HepG2 (cell line): ENCODE measurements at regions not wholly inside any gene's neighbourhood (a gene's known extent, or its start where the extent isn't known, plus 50 kb on each side); places are given as distances from the start of the nearest gene placed in this dataset.

Experiments
- ATAC-seq: fragments of 200-7000 bp; cut with Tn5 transposase; 3 replicates; pipeline ENCODE4 v1.9.1; 2020; ENCODE audit warnings: mild to moderate bottlenecking, moderate library complexity
- BruUV-seq: library from RNA; stranded (reverse); fragments of 400-500 nt; replicated peaks from 2 replicates; lab custom pipeline; 2021; lab: Mats Ljungman, UMichigan
- CTCF ChIA-PET: fragments of 300-600 bp; formaldehyde crosslinking; extraction: SDS; loops from one replicate; lab custom pipeline; 2021; ENCODE audit warnings: low total read pairs, inconsistent platforms, low intra/inter-chr PET ratio; lab: Yijun Ruan, JAX
- POLR2A ChIA-PET: fragments of 350-600 bp; sonication (Branson Sonifier 250); formaldehyde crosslinking; loops from one replicate; lab custom pipeline; 2020; ENCODE audit warnings: antibody characterized with exemption, inconsistent platforms; lab: Yijun Ruan, JAX
- DNase-seq: peaks from one replicate; pipeline ENCODE4 v3.0.0-alpha.2; 2015; ENCODE audit warnings: low spot score
- FAIRE-seq: peaks from 3 replicates; lab custom pipeline; 2011; peaks lifted over from hg19 to GRCh38; lab: Jason Lieb, UNC
- H2AFZ ChIP-seq: one replicate; pipeline ENCODE4 v1.6.1; 2011; ENCODE audit warnings: low read length, inconsistent platforms
- H3K27ac ChIP-seq: fragments of 300-600 bp; 3 replicates; pipeline ENCODE4 v1.8.0; 2011; ENCODE audit warnings: mixed run types, mild to moderate bottlenecking, mixed read lengths, low read length, inconsistent platforms; ENCODE audit not compliant: insufficient read depth; ENCODE audit errors: extremely low read length
- H3K27me3 ChIP-seq, 2 experiments: fragments of 200-600 bp in 1 of 2; 2 replicates in 1 of 2; 3 replicates in 1 of 2; pipeline versions ENCODE4 v1.6.0 to v1.8.0; 2011; ENCODE audit warnings: low read length in 2 of 2, mild to moderate bottlenecking in 2 of 2, moderate library complexity in 2 of 2, inconsistent platforms in 1 of 2; ENCODE audit not compliant: insufficient read depth in 2 of 2, control insufficient read depth in 1 of 2
- H3K36me3 ChIP-seq, 2 experiments: fragments of 200-600 bp in 1 of 2; replicated peaks in 1 of 2; 2 replicates in 1 of 2; 3 replicates in 1 of 2; pipeline versions ENCODE4 v1.5.1 to v1.8.0; 2011; ENCODE audit warnings: low read length in 2 of 2, inconsistent platforms in 1 of 2; ENCODE audit not compliant: insufficient read depth in 2 of 2, control insufficient read depth in 1 of 2
- H3K4me1 ChIP-seq: 2 replicates; pipeline ENCODE4 v1.5.1; 2012; ENCODE audit warnings: low read length, inconsistent platforms; ENCODE audit not compliant: insufficient read depth
- H3K4me2 ChIP-seq: 2 replicates; pipeline ENCODE4 v1.6.0; 2011; ENCODE audit warnings: low read depth, low read length, inconsistent platforms
- H3K4me3 ChIP-seq, 3 experiments: fragments of 200-600 bp in 1 of 3; sonication (generic), shearing (Covaris generic) in 1 of 3; replicated peaks in 1 of 3; 2 replicates each; pipeline ENCODE4 v1.5.1; 2011 to 2016; ENCODE audit warnings: low read length in 3 of 3, inconsistent platforms in 2 of 3, low read depth in 2 of 3, mild to moderate bottlenecking in 2 of 3, control low read depth in 1 of 3, mixed read lengths in 1 of 3; ENCODE audit not compliant: insufficient read depth in 1 of 3
- H3K79me2 ChIP-seq: one replicate; pipeline ENCODE4 v1.6.1; 2011; ENCODE audit warnings: low read length, inconsistent platforms; ENCODE audit not compliant: insufficient read depth
- H3K9ac ChIP-seq: 2 replicates; pipeline ENCODE4 v1.6.0; 2011; ENCODE audit warnings: mild to moderate bottlenecking, low read depth, low read length, inconsistent platforms; ENCODE audit not compliant: insufficient read depth
- H3K9me3 ChIP-seq: 2 replicates; pipeline ENCODE4 v1.5.1; 2012; ENCODE audit warnings: mild to moderate bottlenecking, low read length
- H4K20me1 ChIP-seq: 2 replicates; pipeline ENCODE4 v1.6.0; 2011; ENCODE audit warnings: inconsistent platforms, mild to moderate bottlenecking, low read length, moderate library complexity; ENCODE audit not compliant: insufficient read depth
- ATM ChIP-seq: fragments of 450-650 bp; IDR thresholded peaks from 2 replicates; pipeline ENCODE4 v1.7.1; 2017; ENCODE audit warnings: mild to moderate bottlenecking, borderline replicate concordance
- DPF2 ChIP-seq: sonication (generic); formaldehyde crosslinking; IDR thresholded peaks from 2 replicates; pipeline ENCODE4 v1.4.0; 2020; ENCODE audit warnings: mild to moderate bottlenecking, low read depth, missing genetic modification reagents, borderline replicate concordance
- ESRRA ChIP-seq: sonication (generic); formaldehyde crosslinking; IDR thresholded peaks from 2 replicates; pipeline ENCODE4 v1.5.1; 2020; ENCODE audit warnings: mild to moderate bottlenecking, low read depth, missing genetic modification reagents
- FOXA3 ChIP-seq: IDR thresholded peaks from 2 replicates; pipeline ENCODE4 v1.6.1; 2016; ENCODE audit warnings: missing genetic modification reagents, missing compliant biosample characterization
- KDM3A ChIP-seq: IDR thresholded peaks from 2 replicates; pipeline ENCODE4 v1.6.1; 2018; ENCODE audit warnings: low read depth, missing compliant biosample characterization
- NFE2L1 ChIP-seq: sonication (generic); formaldehyde crosslinking; IDR thresholded peaks from 2 replicates; pipeline ENCODE4 v1.4.0; 2020; ENCODE audit warnings: missing genetic modification reagents, mild to moderate bottlenecking, borderline replicate concordance
- NR2F2 ChIP-seq: IDR thresholded peaks from 2 replicates; pipeline ENCODE4 v1.6.1; 2012; ENCODE audit warnings: low read depth, inconsistent platforms, borderline replicate concordance
- TCF7L2 ChIP-seq: IDR thresholded peaks from 2 replicates; pipeline ENCODE4 v1.6.1; 2011; ENCODE audit warnings: mild to moderate bottlenecking, low read depth, low read length, moderate library complexity
- TOE1 ChIP-seq: sonication (generic); formaldehyde crosslinking; IDR thresholded peaks from 2 replicates; pipeline ENCODE4 v1.4.0; 2020; ENCODE audit warnings: mild to moderate bottlenecking, missing genetic modification reagents
- ZFX ChIP-seq: sonication (generic); formaldehyde crosslinking; IDR thresholded peaks from 2 replicates; pipeline ENCODE4 v1.4.0; 2020; ENCODE audit warnings: mild to moderate bottlenecking, low read depth, missing genetic modification reagents, moderate library complexity
- ZNF18 ChIP-seq: sonication (generic); formaldehyde crosslinking; IDR thresholded peaks from 2 replicates; pipeline ENCODE4 v1.8.0; 2022; ENCODE audit warnings: mild to moderate bottlenecking, missing genetic modification reagents; ENCODE audit not compliant: insufficient replicate concordance
- ZNF276 ChIP-seq: sonication (generic); formaldehyde crosslinking; IDR thresholded peaks from 2 replicates; pipeline ENCODE4 v1.4.0; 2020; ENCODE audit warnings: mild to moderate bottlenecking, low read depth, missing genetic modification reagents
- ZNF44 ChIP-seq: sonication (generic); formaldehyde crosslinking; IDR thresholded peaks from 2 replicates; pipeline ENCODE4 v1.5.1; 2020; ENCODE audit warnings: mild to moderate bottlenecking, missing genetic modification reagents
- ZNF501 ChIP-seq: sonication (generic); formaldehyde crosslinking; IDR thresholded peaks from 2 replicates; pipeline ENCODE4 v1.5.1; 2020; ENCODE audit warnings: mild to moderate bottlenecking, moderate library complexity, missing genetic modification reagents
- ZNF549 ChIP-seq: sonication (generic); formaldehyde crosslinking; IDR thresholded peaks from 2 replicates; pipeline ENCODE4 v1.5.0; 2020; ENCODE audit warnings: missing genetic modification reagents
- ZNF614 ChIP-seq: IDR thresholded peaks from 2 replicates; pipeline ENCODE4 v1.6.1; 2018; ENCODE audit warnings: missing biosample characterization, missing genetic modification reagents, inconsistent platforms, borderline replicate concordance
- ZNF776 ChIP-seq: sonication (generic); formaldehyde crosslinking; IDR thresholded peaks from 2 replicates; pipeline ENCODE4 v1.4.0; 2020; ENCODE audit warnings: mild to moderate bottlenecking, missing genetic modification reagents
- ZNF800 ChIP-seq: sonication (generic); formaldehyde crosslinking; IDR thresholded peaks from 2 replicates; pipeline ENCODE4 v1.4.0; 2020; ENCODE audit warnings: missing genetic modification reagents
- ZNF883 ChIP-seq: sonication (generic); formaldehyde crosslinking; IDR thresholded peaks from 2 replicates; pipeline ENCODE4 v1.5.1; 2020; ENCODE audit warnings: mild to moderate bottlenecking, missing genetic modification reagents; ENCODE audit errors: not compliant biosample characterization
- ZSCAN20 ChIP-seq: sonication (generic); formaldehyde crosslinking; IDR thresholded peaks from 2 replicates; pipeline ENCODE4 v1.4.0; 2020; ENCODE audit warnings: missing genetic modification reagents, mild to moderate bottlenecking, borderline replicate concordance
- WGBS: methylation state at CpG from one replicate; pipeline ENCODE4 v1.1.6; 2017; ENCODE audit warnings: low lambda C conversion rate; 5-methylcytosine and 5-hydroxymethylcytosine counted together
- in situ Hi-C: cut with HindIII; loops from 2 replicates; pipeline ENCODE4 v1.10.0; 2017; ENCODE audit warnings: low pct_unique_long_range_greater_than_20kb; ENCODE audit not compliant: extremely low pct_ligation_motif_present
- intact Hi-C: fragments of 100-400 bp; cut with micrococcal nuclease; formaldehyde crosslinking; loops from one replicate; pipeline ENCODE4 v1.10.0; 2022; ENCODE audit not compliant: unreplicated experiment

- WGBS, result 7% methylated on average over 6 of the region's 6 CpGs
- H3K27me3 ChIP-seq, result no peaks in the 10 kb centered on the region; a peak in 1 of 5 replicates
- POLR2A ChIA-PET, result no interaction called here
- TF ChIP-seq KDM3A (no peak), ZNF614 (CRISPR knock-in tag) (no peak), DPF2 (CRISPR knock-in tag) (no peak), ZNF18 (CRISPR knock-in tag) (no peak), FOXA3 (CRISPR knock-in tag) (no peak), NFE2L1 (no peak), ZNF501 (no peak), ZNF800 (no peak), ZNF883 (CRISPR knock-in tag) (no peak), ZSCAN20 (CRISPR knock-in tag) (no peak), ZNF276 (CRISPR knock-in tag) (no peak), ZNF549 (CRISPR knock-in tag) (no peak), TCF7L2 (no peak), ESRRA (CRISPR knock-in tag) (no peak), ZNF44 (CRISPR knock-in tag) (no peak), TOE1 (CRISPR knock-in tag) (no peak), NR2F2 (no peak), ZFX (CRISPR knock-in tag) (no peak), ZNF776 (CRISPR knock-in tag) (no peak), ATM (no peak)
- TF ChIP-seq, all 625 proteins: peak for 0
- no peak for DNase-seq
- Histone ChIP-seq H3K9ac (no peak overlapping the region), H2AFZ (no peak overlapping the region), H4K20me1 (no peaks in the 10 kb centered on the region), H3K36me3 (no peaks in the 10 kb centered on the region), H3K4me1 (no peaks in the 10 kb centered on the region), H3K27ac (no peak overlapping the region), H3K9me3 (no peaks in the 10 kb centered on the region), H3K4me3 (no peak overlapping the region), H3K4me2 (no peak overlapping the region), H3K79me2 (no peaks in the 10 kb centered on the region)
- no TSS peak for BruUV-seq
- in situ Hi-C loops, result no loop called here
- FAIRE-seq, result no peak
- intact Hi-C loops, result no loop called here
- CTCF ChIA-PET, result no interaction called here
- no peak for ATAC-seq
Observed at GRCh38 chr5:103358305-103358995, 99.9 kb downstream of the MACIR start.
